ENCODE measurements at regions not wholly inside any gene's neighbourhood (a gene's known extent, or its start where the extent isn't known, plus 50 kb on each side); places are given as distances from the start of the nearest gene placed in this dataset.
A peak's percentile ranks its signal among the peaks of the same experiment; 100 is the strongest.
"Not testable (repeated sequence)": the region's sequence is repeated elsewhere in the genome, so short reads cannot be mapped to it uniquely, and the experiment has no call there.

- no peak overlapping the region for H3K4me3 ChIP-seq
- no peaks in the 10 kb centered on the region for H3K4me1 ChIP-seq
- no peaks in the 10 kb centered on the region for H3K27me3 ChIP-seq (replicated peaks in 1 of 7)
- TF ChIP-seq CTCF (IDR thresholded peaks at IDR 0.05 in 8 of 11, conservative IDR thresholded peaks at IDR 0.05 in 3 of 11): no peak
- TF ChIP-seq POLR2A (IDR thresholded peaks at IDR 0.05): no peak
- no peak for TF ChIP-seq POLR2AphosphoS5 (IDR thresholded peaks at IDR 0.05)
- H3K9me3 ChIP-seq: no peaks in the 10 kb centered on the region
- WGBS, 5 donors: 12 to 34% (median 23%) methylated on average over 3 of the region's 3 CpGs
- H3K36me3 ChIP-seq: no peaks in the 10 kb centered on the region
- H3K27ac ChIP-seq: no peak overlapping the region
- no peak for DNase-seq
- intact Hi-C loops (cut with DNase I; ENCODE audit: low total_unique reads): no loop called here
These were observed 924.3 kb upstream of the DIAPH2 start for GRCh38 chrX:95760356-95760755.

- Histone ChIP-seq H3K27ac (no peak overlapping the region), H3K4me1 (no peaks in the 10 kb centered on the region), H3K36me3 (no peaks in the 10 kb centered on the region), H3K9me3 (no peaks in the 10 kb centered on the region), H3K27me3 (replicated peaks in 1 of 7) (no peaks in the 10 kb centered on the region), H3K4me3 (no peak overlapping the region)
- intact Hi-C loops (cut with DNase I; ENCODE audit: low total_unique reads): no loop called here
- TF ChIP-seq POLR2A (IDR thresholded peaks at IDR 0.05) (no peak), POLR2AphosphoS5 (IDR thresholded peaks at IDR 0.05) (no peak), CTCF (IDR thresholded peaks at IDR 0.05 in 8 of 11, conservative IDR thresholded peaks at IDR 0.05 in 3 of 11) (no peak)
- WGBS, 5 donors: 30 to 67% (median 46%) methylated on average over 1 of the region's 1 CpG
- no peak for DNase-seq
These were observed 921.9 kb upstream of the DIAPH2 start for GRCh38 chrX:95762716-95763115.

- H3K36me3 ChIP-seq: no peaks in the 10 kb centered on the region
- no peak overlapping the region for H3K4me3 ChIP-seq
- WGBS, 5 donors: 21 to 44% (median 38%) methylated on average over 3 of the region's 3 CpGs
- H3K4me1 ChIP-seq: no peaks in the 10 kb centered on the region
- no peaks in the 10 kb centered on the region for H3K9me3 ChIP-seq
- TF ChIP-seq POLR2A (IDR thresholded peaks at IDR 0.05): no peak
- TF ChIP-seq POLR2AphosphoS5 (IDR thresholded peaks at IDR 0.05): no peak
- TF ChIP-seq CTCF (IDR thresholded peaks at IDR 0.05 in 8 of 11, conservative IDR thresholded peaks at IDR 0.05 in 3 of 11): peak in 5 of 11 experiments; percentile 9 to 41 (median 27)
- H3K27ac ChIP-seq: no peak overlapping the region
- no peaks in the 10 kb centered on the region for H3K27me3 ChIP-seq (replicated peaks in 1 of 7)
- intact Hi-C loops (cut with DNase I; ENCODE audit: low total_unique reads): no loop called here
- DNase-seq: no peak
These were observed 919.6 kb upstream of the DIAPH2 start for GRCh38 chrX:95764972-95765451.

GRCh38 chrX:95771198-95771597 lies 913.4 kb upstream of the DIAPH2 start:
- H3K4me3 ChIP-seq; H3K27ac ChIP-seq; DNase-seq; H3K9me3 ChIP-seq; H3K36me3 ChIP-seq; H3K4me1 ChIP-seq; intact Hi-C loops (cut with DNase I; ENCODE audit: low total_unique reads); H3K27me3 ChIP-seq (replicated peaks in 1 of 7): not testable (repeated sequence)
- 79 to 89% (median 87%) methylated on average over 6 of the region's 6 CpGs for WGBS, 5 donors

GRCh38 chrX:95791876-95792275 lies 892.8 kb upstream of the DIAPH2 start:
- Histone ChIP-seq H3K27ac (no peak overlapping the region), H3K9me3 (no peaks in the 10 kb centered on the region), H3K4me3 (no peak overlapping the region), H3K4me1 (no peaks in the 10 kb centered on the region), H3K36me3 (no peaks in the 10 kb centered on the region), H3K27me3 (replicated peaks in 1 of 7) (no peaks in the 10 kb centered on the region)
- TF ChIP-seq CTCF (IDR thresholded peaks at IDR 0.05 in 8 of 11, conservative IDR thresholded peaks at IDR 0.05 in 3 of 11) (no peak), POLR2A (IDR thresholded peaks at IDR 0.05) (no peak), POLR2AphosphoS5 (IDR thresholded peaks at IDR 0.05) (no peak)
- no peak for DNase-seq
- intact Hi-C loops (cut with DNase I; ENCODE audit: low total_unique reads): no loop called here
- 79 to 89% (median 84%) methylated on average over 1 of the region's 1 CpG for WGBS, 5 donors

All from spleen (tissue), 11 donors.